HCT116 (cell line): ENCODE measurements at regions not wholly inside any gene's neighbourhood (a gene's known extent, or its start where the extent isn't known, plus 50 kb on each side); places are given as distances from the start of the nearest gene placed in this dataset.

ENCODE experiments used
- ATAC-seq: fragments of 200-7000 bp; cut with Tn5 transposase; 2 replicates; pipeline ENCODE4 v1.9.1; 2020; ENCODE audit warnings: mild to moderate bottlenecking, moderate library complexity
- BruUV-seq: library from RNA; stranded (reverse); fragments of 400-500 nt; replicated peaks from 2 replicates; lab custom pipeline; 2021; lab: Mats Ljungman, UMichigan
- CTCF ChIA-PET: fragments of 300-600 bp; sonication (Branson Sonifier 250); formaldehyde crosslinking; loops from one replicate; lab custom pipeline; 2021; ENCODE audit warnings: antibody characterized with exemption; lab: Charles Lee
- POLR2A ChIA-PET: fragments of 300-600, 350-600 bp; sonication (Branson Sonifier 250); formaldehyde crosslinking; loops from one replicate; lab custom pipeline; 2021; ENCODE audit warnings: antibody characterized with exemption; lab: Charles Lee
- RAD21 ChIA-PET, 2 experiments: fragments of 300-600 bp; sonication (Branson Sonifier 250); formaldehyde crosslinking; loops; one replicate each; lab custom pipeline; 2023; ENCODE audit warnings: low total read pairs in 2 of 2; ENCODE audit not compliant: uncharacterized antibody in 2 of 2, unreplicated experiment in 2 of 2, low non-redundant PET in 1 of 2; lab: Charles Lee
- DNase-seq: peaks from one replicate; pipeline ENCODE4 v3.0.0-alpha.2; 2010; ENCODE audit warnings: low read depth, low spot score
- H2AFZ ChIP-seq: fragments of 200-600 bp; shearing (Covaris generic), sonication (generic); 2 replicates; pipeline ENCODE4 v1.6.1; 2017; ENCODE audit warnings: low read depth, mixed run types, mixed read lengths, antibody characterized with exemption, low read length; ENCODE audit not compliant: poor library complexity, severe bottlenecking
- H3K27ac ChIP-seq: 2 replicates; pipeline ENCODE4 v1.5.1; 2012; ENCODE audit warnings: low read depth, low read length
- H3K27me3 ChIP-seq: fragments of 200-600 bp; sonication (generic); 2 replicates; pipeline ENCODE4 v1.6.1; 2016; ENCODE audit warnings: mixed run types, low read length, mixed read lengths; ENCODE audit not compliant: insufficient read depth
- H3K36me3 ChIP-seq, 2 experiments: fragments of 200-500 bp in 1 of 2; fragments of 200-600 bp in 1 of 2; sonication (Bioruptor generic) in 1 of 2; sonication (generic) in 1 of 2; 2 replicates each; pipeline versions ENCODE4 v1.5.1 to v1.6.1; 2014 to 2016; ENCODE audit warnings: low read length in 2 of 2, inconsistent platforms in 1 of 2, mixed read lengths in 1 of 2, mixed run types in 1 of 2; ENCODE audit not compliant: insufficient read depth in 2 of 2, control insufficient read depth in 1 of 2
- H3K4me1 ChIP-seq, 2 experiments: fragments of 200-600 bp in 1 of 2; sonication (generic) in 1 of 2; 2 replicates each; pipeline versions ENCODE4 v1.5.1 to v1.6.1; 2012 to 2017; ENCODE audit warnings: low read length in 2 of 2, inconsistent platforms in 1 of 2, mild to moderate bottlenecking in 1 of 2, mixed read lengths in 1 of 2, mixed run types in 1 of 2, moderate library complexity in 1 of 2; ENCODE audit not compliant: insufficient read depth in 2 of 2, control insufficient read depth in 1 of 2
- H3K4me2 ChIP-seq: fragments of 200-600 bp; sonication (generic); 2 replicates; pipeline ENCODE4 v1.6.1; 2017; ENCODE audit warnings: mixed run types, low read length, mixed read lengths
- H3K4me3 ChIP-seq, 2 experiments: fragments of 200-600 bp in 1 of 2; sonication (generic) in 1 of 2; replicated peaks in 1 of 2; 2 replicates each; pipeline ENCODE4 v1.5.1; 2011 to 2016; ENCODE audit warnings: low read length in 2 of 2, control low read depth in 1 of 2, low read depth in 1 of 2, mild to moderate bottlenecking in 1 of 2, mixed read lengths in 1 of 2, mixed run types in 1 of 2
- H3K79me2 ChIP-seq: fragments of 200-600 bp; sonication (generic); 2 replicates; pipeline ENCODE4 v1.6.1; 2017; ENCODE audit warnings: mild to moderate bottlenecking, mixed run types, low read length, moderate library complexity, mixed read lengths; ENCODE audit not compliant: insufficient read depth
- H3K9ac ChIP-seq: fragments of 200-600 bp; sonication (generic); 2 replicates; pipeline ENCODE4 v1.6.1; 2016; ENCODE audit warnings: low read length, mixed read lengths
- H3K9me2 ChIP-seq: fragments of 200-600 bp; sonication (generic), shearing (Covaris generic); 2 replicates; pipeline ENCODE4 v1.6.1; 2017; ENCODE audit warnings: mixed run types, mild to moderate bottlenecking, moderate library complexity; ENCODE audit not compliant: insufficient read depth
- H3K9me3 ChIP-seq, 2 experiments: fragments of 200-500 bp in 1 of 2; fragments of 200-600 bp in 1 of 2; sonication (Bioruptor generic) in 1 of 2; sonication (generic) in 1 of 2; 2 replicates each; pipeline ENCODE4 v1.6.1; 2014 to 2017; ENCODE audit warnings: low read length in 2 of 2, mixed read lengths in 2 of 2, inconsistent platforms in 1 of 2, low read depth in 1 of 2, mild to moderate bottlenecking in 1 of 2, mixed run types in 1 of 2, moderate library complexity in 1 of 2; ENCODE audit not compliant: control insufficient read depth in 1 of 2, insufficient read depth in 1 of 2
- H4K20me1 ChIP-seq: fragments of 200-600 bp; sonication (generic), shearing (Covaris generic); 2 replicates; pipeline ENCODE4 v1.6.1; 2017; ENCODE audit warnings: mixed run types, mild to moderate bottlenecking, moderate library complexity; ENCODE audit not compliant: insufficient read depth
- CBX3 ChIP-seq: IDR thresholded peaks from 2 replicates; pipeline ENCODE4 v1.6.1; 2012; ENCODE audit warnings: low read depth
- CEBPB ChIP-seq: IDR thresholded peaks from 2 replicates; pipeline ENCODE4 v1.6.1; 2012; ENCODE audit warnings: low read depth
- EGR1 ChIP-seq: IDR thresholded peaks from 2 replicates; pipeline ENCODE4 v1.6.1; 2012; ENCODE audit warnings: low read depth
- EZH2 ChIP-seq: fragments of 200-600 bp; sonication (generic); IDR thresholded peaks from 2 replicates; pipeline ENCODE4 v1.6.1; 2017; ENCODE audit warnings: antibody characterized with exemption, mixed run types
- EZH2phosphoT487 ChIP-seq: fragments of 200-600 bp; IDR thresholded peaks from 2 replicates; pipeline ENCODE4 v1.6.1; 2018; ENCODE audit warnings: antibody characterized with exemption, borderline replicate concordance
- FOSL1 ChIP-seq: IDR thresholded peaks from 2 replicates; pipeline ENCODE4 v1.6.1; 2012; ENCODE audit warnings: low read depth
- JUND ChIP-seq: IDR thresholded peaks from 2 replicates; pipeline ENCODE4 v1.6.1; 2012
- MAX ChIP-seq: IDR thresholded peaks from 2 replicates; pipeline ENCODE4 v1.6.1; 2012
- POLR2A ChIP-seq: IDR thresholded peaks from 2 replicates; pipeline ENCODE4 v1.7.0; 2011; ENCODE audit warnings: borderline replicate concordance; ENCODE audit not compliant: insufficient read depth, insufficient read length; ENCODE audit errors: extremely low read depth
- POLR2AphosphoS5 ChIP-seq: IDR thresholded peaks from 2 replicates; pipeline ENCODE4 v1.6.1; 2011; ENCODE audit warnings: mild to moderate bottlenecking, low read depth, low read length, moderate library complexity
- RAD21 ChIP-seq: IDR thresholded peaks from 2 replicates; pipeline ENCODE4 v1.6.1; 2012; ENCODE audit warnings: low read depth, mild to moderate bottlenecking
- SIN3A ChIP-seq: IDR thresholded peaks from 2 replicates; pipeline ENCODE4 v1.6.1; 2012; ENCODE audit warnings: low read depth
- SP1 ChIP-seq: IDR thresholded peaks from 2 replicates; pipeline ENCODE4 v1.6.1; 2012; ENCODE audit warnings: low read depth
- SRF ChIP-seq: IDR thresholded peaks from 2 replicates; pipeline ENCODE4 v1.6.1; 2012; ENCODE audit warnings: low read depth
- TCF7L2 ChIP-seq: IDR thresholded peaks from 2 replicates; pipeline ENCODE4 v1.7.0; 2011; ENCODE audit warnings: borderline replicate concordance, inconsistent platforms; ENCODE audit not compliant: insufficient read depth, insufficient read length; ENCODE audit errors: extremely low read depth
- ZNF274 ChIP-seq: fragments of 200-500 bp; sonication (Bioruptor generic); IDR thresholded peaks from 2 replicates; pipeline ENCODE4 v1.6.1; 2014; ENCODE audit warnings: mild to moderate bottlenecking, low read depth, low read length, inconsistent platforms
- intact Hi-C: fragments of 100-400 bp; cut with micrococcal nuclease; formaldehyde crosslinking; loops from 2 replicates; pipeline ENCODE4 v1.10.0; 2022
- TF ChIP-seq, protein P1 (sequence below), 3 experiments: fragments of 200-600 bp in 1 of 3; sonication (generic) in 1 of 3; IDR thresholded peaks in 2 of 3; conservative IDR thresholded peaks in 1 of 3; 2 replicates each; pipeline ENCODE4 v1.5.1; 2012 to 2017; ENCODE audit warnings: low read depth in 2 of 3, low read length in 2 of 3, antibody characterized with exemption in 1 of 3, borderline replicate concordance in 1 of 3, control low read depth in 1 of 3, mild to moderate bottlenecking in 1 of 3, mixed read lengths in 1 of 3, mixed run types in 1 of 3, moderate library complexity in 1 of 3; ENCODE audit not compliant: insufficient read depth in 1 of 3
- TF ChIP-seq, protein P2 (sequence below): IDR thresholded peaks from 2 replicates; pipeline ENCODE4 v1.6.1; 2012; ENCODE audit warnings: low read depth

DNA sequence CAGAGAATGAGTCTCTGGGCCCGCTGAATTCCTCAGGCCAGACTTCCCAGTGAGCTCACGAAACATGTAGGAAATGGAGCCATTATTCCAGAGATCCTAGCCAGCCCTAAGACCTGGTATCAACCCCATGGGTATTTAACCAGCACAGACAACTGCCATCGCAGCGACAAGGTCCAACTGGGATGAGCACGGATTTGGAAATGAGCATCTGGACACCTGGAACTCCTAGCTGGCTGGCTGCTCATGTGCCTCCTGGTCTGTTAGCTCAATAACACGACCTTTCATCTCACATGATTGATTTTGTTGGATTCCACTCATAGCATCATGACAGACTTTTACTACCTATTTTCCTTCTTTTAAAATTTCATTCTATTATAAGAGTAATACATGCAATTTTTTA is 51.0 kb downstream of the POU3F3 start:
- RAD21 ChIA-PET: no interaction called here
- H3K79me2 ChIP-seq: no peaks in the 10 kb centered on the region
- ATAC-seq (no peak), DNase-seq (no peak)
- H3K9me2 ChIP-seq: no peaks in the 10 kb centered on the region
- no peak overlapping the region for H3K9ac ChIP-seq
- no peaks in the 10 kb centered on the region for H4K20me1 ChIP-seq
- TF ChIP-seq EZH2: no peak
- no peak for TF ChIP-seq JUND
- no peaks in the 10 kb centered on the region for H3K9me3 ChIP-seq
- no peak overlapping the region for H3K27ac ChIP-seq
- POLR2A ChIA-PET: no interaction called here
- intact Hi-C loops: no loop called here
- no peak overlapping the region for H3K4me3 ChIP-seq
- H2AFZ ChIP-seq: no peak overlapping the region
- no peaks in the 10 kb centered on the region for H3K4me1 ChIP-seq
- no peak overlapping the region for H3K4me2 ChIP-seq
- BruUV-seq: no TSS peak
- CTCF ChIA-PET: no interaction called here
- H3K36me3 ChIP-seq: no peaks in the 10 kb centered on the region
- peaks cover 49% of the 10 kb centered on the region for H3K27me3 ChIP-seq

DNA sequence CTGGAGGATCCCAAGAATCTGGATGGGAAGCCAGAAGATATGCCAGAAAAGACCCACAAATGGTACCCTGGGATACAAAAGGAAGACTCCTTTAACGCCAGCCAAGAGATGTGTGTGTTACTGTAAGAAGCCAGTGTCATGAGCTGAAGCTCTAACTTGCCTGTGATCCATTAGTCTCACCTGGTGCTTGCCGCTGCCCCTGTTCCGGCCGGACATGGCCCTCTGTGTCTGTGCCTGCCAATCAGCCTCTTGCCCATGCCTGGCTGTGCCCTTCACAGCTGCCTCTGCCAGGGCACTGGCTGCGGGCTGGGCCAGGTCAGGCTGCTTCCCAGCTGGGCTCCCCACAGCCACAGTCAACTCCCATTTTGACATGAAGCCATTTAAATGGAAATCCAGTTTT is 55.4 kb downstream of the POU3F3 start:
- no TSS peak for BruUV-seq

More for the DNA sequence above, 55.4 kb downstream of the POU3F3 start:
- Histone ChIP-seq H4K20me1 (no peaks in the 10 kb centered on the region), H3K27ac (no peak overlapping the region), H3K36me3 (no peaks in the 10 kb centered on the region), H3K27me3 (peaks cover 29% of the 10 kb centered on the region), H2AFZ (no peak overlapping the region), H3K9ac (no peak overlapping the region), H3K4me1 (no peaks in the 10 kb centered on the region), H3K9me3 (no peaks in the 10 kb centered on the region), H3K4me2 (no peak overlapping the region), H3K9me2 (no peaks in the 10 kb centered on the region), H3K79me2 (no peaks in the 10 kb centered on the region), H3K4me3 (no peak overlapping the region)
- DNase-seq (no peak), ATAC-seq (no peak)
- TF ChIP-seq POLR2AphosphoS5: no peak
- TF ChIP-seq RAD21: no peak
- TF ChIP-seq MAX: no peak
- no peak for TF ChIP-seq POLR2A
- TF ChIP-seq EZH2: no peak
- no peak for TF ChIP-seq FOSL1
- TF ChIP-seq, protein P1, sequence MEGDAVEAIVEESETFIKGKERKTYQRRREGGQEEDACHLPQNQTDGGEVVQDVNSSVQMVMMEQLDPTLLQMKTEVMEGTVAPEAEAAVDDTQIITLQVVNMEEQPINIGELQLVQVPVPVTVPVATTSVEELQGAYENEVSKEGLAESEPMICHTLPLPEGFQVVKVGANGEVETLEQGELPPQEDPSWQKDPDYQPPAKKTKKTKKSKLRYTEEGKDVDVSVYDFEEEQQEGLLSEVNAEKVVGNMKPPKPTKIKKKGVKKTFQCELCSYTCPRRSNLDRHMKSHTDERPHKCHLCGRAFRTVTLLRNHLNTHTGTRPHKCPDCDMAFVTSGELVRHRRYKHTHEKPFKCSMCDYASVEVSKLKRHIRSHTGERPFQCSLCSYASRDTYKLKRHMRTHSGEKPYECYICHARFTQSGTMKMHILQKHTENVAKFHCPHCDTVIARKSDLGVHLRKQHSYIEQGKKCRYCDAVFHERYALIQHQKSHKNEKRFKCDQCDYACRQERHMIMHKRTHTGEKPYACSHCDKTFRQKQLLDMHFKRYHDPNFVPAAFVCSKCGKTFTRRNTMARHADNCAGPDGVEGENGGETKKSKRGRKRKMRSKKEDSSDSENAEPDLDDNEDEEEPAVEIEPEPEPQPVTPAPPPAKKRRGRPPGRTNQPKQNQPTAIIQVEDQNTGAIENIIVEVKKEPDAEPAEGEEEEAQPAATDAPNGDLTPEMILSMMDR (IDR thresholded peaks at IDR 0.05 in 2 of 3, conservative IDR thresholded peaks at IDR 0.05 in 1 of 3; ENCODE audit: borderline replicate concordance in 1 of 3, insufficient read depth in 1 of 3, low read depth in 2 of 3, low read length in 2 of 3): no peak
- no peak for TF ChIP-seq CEBPB
- TF ChIP-seq, protein P2, sequence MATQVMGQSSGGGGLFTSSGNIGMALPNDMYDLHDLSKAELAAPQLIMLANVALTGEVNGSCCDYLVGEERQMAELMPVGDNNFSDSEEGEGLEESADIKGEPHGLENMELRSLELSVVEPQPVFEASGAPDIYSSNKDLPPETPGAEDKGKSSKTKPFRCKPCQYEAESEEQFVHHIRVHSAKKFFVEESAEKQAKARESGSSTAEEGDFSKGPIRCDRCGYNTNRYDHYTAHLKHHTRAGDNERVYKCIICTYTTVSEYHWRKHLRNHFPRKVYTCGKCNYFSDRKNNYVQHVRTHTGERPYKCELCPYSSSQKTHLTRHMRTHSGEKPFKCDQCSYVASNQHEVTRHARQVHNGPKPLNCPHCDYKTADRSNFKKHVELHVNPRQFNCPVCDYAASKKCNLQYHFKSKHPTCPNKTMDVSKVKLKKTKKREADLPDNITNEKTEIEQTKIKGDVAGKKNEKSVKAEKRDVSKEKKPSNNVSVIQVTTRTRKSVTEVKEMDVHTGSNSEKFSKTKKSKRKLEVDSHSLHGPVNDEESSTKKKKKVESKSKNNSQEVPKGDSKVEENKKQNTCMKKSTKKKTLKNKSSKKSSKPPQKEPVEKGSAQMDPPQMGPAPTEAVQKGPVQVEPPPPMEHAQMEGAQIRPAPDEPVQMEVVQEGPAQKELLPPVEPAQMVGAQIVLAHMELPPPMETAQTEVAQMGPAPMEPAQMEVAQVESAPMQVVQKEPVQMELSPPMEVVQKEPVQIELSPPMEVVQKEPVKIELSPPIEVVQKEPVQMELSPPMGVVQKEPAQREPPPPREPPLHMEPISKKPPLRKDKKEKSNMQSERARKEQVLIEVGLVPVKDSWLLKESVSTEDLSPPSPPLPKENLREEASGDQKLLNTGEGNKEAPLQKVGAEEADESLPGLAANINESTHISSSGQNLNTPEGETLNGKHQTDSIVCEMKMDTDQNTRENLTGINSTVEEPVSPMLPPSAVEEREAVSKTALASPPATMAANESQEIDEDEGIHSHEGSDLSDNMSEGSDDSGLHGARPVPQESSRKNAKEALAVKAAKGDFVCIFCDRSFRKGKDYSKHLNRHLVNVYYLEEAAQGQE: no peak
- no peak for TF ChIP-seq EGR1
- TF ChIP-seq TCF7L2: no peak
- no peak for TF ChIP-seq SIN3A
- no peak for TF ChIP-seq CBX3
- TF ChIP-seq SP1: no peak
- TF ChIP-seq ZNF274: no peak
- no peak for TF ChIP-seq EZH2phosphoT487
- TF ChIP-seq SRF: no peak
- ChIA-PET POLR2A (no interaction called here), CTCF (no interaction called here), RAD21 (no interaction called here)
- intact Hi-C loops: no loop called here
